Thyroid gland (tissue), 4 donors: ENCODE measurements at regions not wholly inside any gene's neighbourhood (a gene's known extent, or its start where the extent isn't known, plus 50 kb on each side); places are given as distances from the start of the nearest gene placed in this dataset.

Experiments used
- POLR2A ChIP-seq, 2 donors: fragments of 450-650 bp; IDR thresholded peaks; one replicate each; pipeline ENCODE4 v1.6.1; 2017; ENCODE audit warnings: antibody characterized with exemption in 2 of 2, mild to moderate bottlenecking in 2 of 2, moderate library complexity in 1 of 2
- TF ChIP-seq, protein P1 (sequence below), 6 experiments: fragments of 200-600 bp in 3 of 6; fragments of 450-650 bp in 3 of 6; sonication (generic) in 3 of 6; IDR thresholded peaks; one replicate each; pipeline ENCODE4 v1.5.1; 2016 to 2019; ENCODE audit warnings: antibody characterized with exemption in 6 of 6, mild to moderate bottlenecking in 2 of 6, inconsistent platforms in 1 of 6, moderate library complexity in 1 of 6

DNA sequence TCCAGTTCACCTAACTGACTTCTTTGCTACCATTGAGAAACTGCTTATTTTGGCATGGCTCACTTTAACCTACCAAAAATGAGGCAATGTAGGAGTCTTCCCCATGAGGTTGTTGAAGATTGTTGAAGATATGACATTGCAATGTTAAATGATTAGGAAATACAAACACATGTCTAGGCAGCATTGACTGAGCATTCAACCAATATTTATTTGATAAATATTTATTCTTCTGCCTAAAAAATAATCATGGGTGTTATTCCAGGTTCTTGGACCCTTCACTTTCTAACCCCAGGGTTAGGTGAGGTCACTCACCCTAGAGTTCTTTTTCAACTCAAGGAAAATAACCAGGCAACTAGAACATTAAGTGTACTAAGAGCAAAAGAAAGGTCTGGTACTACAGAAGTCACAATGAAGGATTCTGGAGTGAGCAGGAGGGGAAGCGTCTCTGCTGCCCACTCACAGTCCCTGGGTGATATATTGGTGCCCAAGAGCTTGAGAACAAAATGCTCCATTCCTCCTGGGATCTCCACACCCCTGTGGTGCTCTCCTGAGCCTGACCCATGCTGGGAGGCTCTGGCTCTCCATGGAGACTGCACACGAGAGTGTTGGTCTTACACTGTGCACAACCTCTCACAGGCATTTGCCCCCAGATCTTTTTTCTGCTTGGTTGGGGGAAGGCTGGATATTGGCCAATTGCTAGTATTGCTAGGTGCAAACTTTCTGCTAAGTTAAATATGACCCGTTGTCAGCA, 123.4 kb downstream of the SPAG6 start:
- no peak for TF ChIP-seq POLR2A (IDR thresholded peaks at IDR 0.05)
- TF ChIP-seq, protein P1, sequence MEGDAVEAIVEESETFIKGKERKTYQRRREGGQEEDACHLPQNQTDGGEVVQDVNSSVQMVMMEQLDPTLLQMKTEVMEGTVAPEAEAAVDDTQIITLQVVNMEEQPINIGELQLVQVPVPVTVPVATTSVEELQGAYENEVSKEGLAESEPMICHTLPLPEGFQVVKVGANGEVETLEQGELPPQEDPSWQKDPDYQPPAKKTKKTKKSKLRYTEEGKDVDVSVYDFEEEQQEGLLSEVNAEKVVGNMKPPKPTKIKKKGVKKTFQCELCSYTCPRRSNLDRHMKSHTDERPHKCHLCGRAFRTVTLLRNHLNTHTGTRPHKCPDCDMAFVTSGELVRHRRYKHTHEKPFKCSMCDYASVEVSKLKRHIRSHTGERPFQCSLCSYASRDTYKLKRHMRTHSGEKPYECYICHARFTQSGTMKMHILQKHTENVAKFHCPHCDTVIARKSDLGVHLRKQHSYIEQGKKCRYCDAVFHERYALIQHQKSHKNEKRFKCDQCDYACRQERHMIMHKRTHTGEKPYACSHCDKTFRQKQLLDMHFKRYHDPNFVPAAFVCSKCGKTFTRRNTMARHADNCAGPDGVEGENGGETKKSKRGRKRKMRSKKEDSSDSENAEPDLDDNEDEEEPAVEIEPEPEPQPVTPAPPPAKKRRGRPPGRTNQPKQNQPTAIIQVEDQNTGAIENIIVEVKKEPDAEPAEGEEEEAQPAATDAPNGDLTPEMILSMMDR (IDR thresholded peaks at IDR 0.05) = no peak
